ENCODE measurements at regions not wholly inside any gene's neighbourhood (a gene's known extent, or its start where the extent isn't known, plus 50 kb on each side); places are given as distances from the start of the nearest gene placed in this dataset.

- DNase-seq (ENCODE audit: low read depth in 1 of 2, low spot score in 1 of 2), result no peak
- no peaks in the 10 kb centered on the region for H3K27me3 ChIP-seq (ENCODE audit: insufficient read depth, poor library complexity, severe bottlenecking)
- H3K27ac ChIP-seq (replicated peaks), result no peak overlapping the region
- H3K4me3 ChIP-seq (replicated peaks; ENCODE audit: insufficient read depth, low read length), result no peak overlapping the region
- no peak for TF ChIP-seq CTCF (IDR thresholded peaks at IDR 0.05; ENCODE audit: insufficient read depth, low read length)
- TF ChIP-seq SPI1 (IDR thresholded peaks at IDR 0.05; ENCODE audit: borderline replicate concordance, low read depth), result no peak
- TF ChIP-seq GABPA (IDR thresholded peaks at IDR 0.05; ENCODE audit: low read depth), result no peak
- no peak for TF ChIP-seq REST (IDR thresholded peaks at IDR 0.05; ENCODE audit: insufficient replicate concordance, low read depth)
- TF ChIP-seq POLR2AphosphoS5 (IDR thresholded peaks at IDR 0.05; ENCODE audit: low read depth), result no peak
These were observed 77.7 kb downstream of the ANKRD60 start for GRCh38 chr20:58150772-58151171.

GRCh38 chr20:58149437-58150091, 78.9 kb downstream of the ANKRD60 start:
- H3K4me3 ChIP-seq (replicated peaks; ENCODE audit: insufficient read depth, low read length), result no peak overlapping the region
- no peaks in the 10 kb centered on the region for H3K27me3 ChIP-seq (ENCODE audit: insufficient read depth, poor library complexity, severe bottlenecking)
- no peak for DNase-seq (ENCODE audit: low read depth in 1 of 2, low spot score in 1 of 2)
- no peak for TF ChIP-seq POLR2AphosphoS5 (IDR thresholded peaks at IDR 0.05; ENCODE audit: low read depth)
- no peak for TF ChIP-seq GABPA (IDR thresholded peaks at IDR 0.05; ENCODE audit: low read depth)
- no peak for TF ChIP-seq SPI1 (IDR thresholded peaks at IDR 0.05; ENCODE audit: borderline replicate concordance, low read depth)
- no peak for TF ChIP-seq CTCF (IDR thresholded peaks at IDR 0.05; ENCODE audit: insufficient read depth, low read length)
- TF ChIP-seq REST (IDR thresholded peaks at IDR 0.05; ENCODE audit: insufficient replicate concordance, low read depth), result no peak
- no peak overlapping the region for H3K27ac ChIP-seq (replicated peaks)

- no peak for TF ChIP-seq POLR2AphosphoS5 (IDR thresholded peaks at IDR 0.05; ENCODE audit: low read depth)
- TF ChIP-seq REST (IDR thresholded peaks at IDR 0.05; ENCODE audit: insufficient replicate concordance, low read depth), result no peak
- TF ChIP-seq SPI1 (IDR thresholded peaks at IDR 0.05; ENCODE audit: borderline replicate concordance, low read depth), result no peak
- TF ChIP-seq GABPA (IDR thresholded peaks at IDR 0.05; ENCODE audit: low read depth), result no peak
- no peak for TF ChIP-seq CTCF (IDR thresholded peaks at IDR 0.05; ENCODE audit: insufficient read depth, low read length)
- Histone ChIP-seq H3K27me3 (ENCODE audit: insufficient read depth, poor library complexity, severe bottlenecking) (no peaks in the 10 kb centered on the region), H3K4me3 (replicated peaks; ENCODE audit: insufficient read depth, low read length) (no peak overlapping the region), H3K27ac (replicated peaks) (no peak overlapping the region)
- DNase-seq (ENCODE audit: low read depth in 1 of 2, low spot score in 1 of 2), result no peak
These were observed 79.6 kb downstream of the ANKRD60 start for GRCh38 chr20:58148891-58149290.
